ENCODE measurements at regions not wholly inside any gene's neighbourhood (a gene's known extent, or its start where the extent isn't known, plus 50 kb on each side); places are given as distances from the start of the nearest gene placed in this dataset.
"Not testable (repeated sequence)": the region's sequence is repeated elsewhere in the genome, so short reads cannot be mapped to it uniquely, and the experiment has no call there.

DNA sequence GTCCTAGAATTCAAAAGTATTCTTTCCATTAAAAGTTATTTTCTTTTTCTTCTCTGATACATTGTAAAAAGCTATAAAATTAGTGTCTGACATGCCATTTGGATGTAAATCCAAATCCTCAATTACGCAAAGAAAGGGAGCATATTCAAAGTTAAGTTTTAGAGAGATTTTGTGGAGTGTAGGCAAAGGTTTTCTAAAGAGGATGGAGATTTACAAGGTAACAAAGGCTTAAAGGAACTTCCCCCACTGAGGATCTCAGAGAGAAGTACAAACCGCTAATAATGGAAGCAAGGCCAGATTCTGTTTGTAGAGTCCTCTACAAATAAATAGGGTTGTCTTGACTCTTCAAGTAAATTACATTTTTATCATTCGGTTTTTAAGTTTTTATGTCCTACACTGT, 91.0 kb upstream of the MAPK10 start:
- no peaks in the 10 kb centered on the region for H3K27me3 ChIP-seq
- H3K27ac ChIP-seq, result no peak overlapping the region
- DNase-seq, result no peak
- H3K36me3 ChIP-seq, result no peaks in the 10 kb centered on the region
- TF ChIP-seq, protein P1, sequence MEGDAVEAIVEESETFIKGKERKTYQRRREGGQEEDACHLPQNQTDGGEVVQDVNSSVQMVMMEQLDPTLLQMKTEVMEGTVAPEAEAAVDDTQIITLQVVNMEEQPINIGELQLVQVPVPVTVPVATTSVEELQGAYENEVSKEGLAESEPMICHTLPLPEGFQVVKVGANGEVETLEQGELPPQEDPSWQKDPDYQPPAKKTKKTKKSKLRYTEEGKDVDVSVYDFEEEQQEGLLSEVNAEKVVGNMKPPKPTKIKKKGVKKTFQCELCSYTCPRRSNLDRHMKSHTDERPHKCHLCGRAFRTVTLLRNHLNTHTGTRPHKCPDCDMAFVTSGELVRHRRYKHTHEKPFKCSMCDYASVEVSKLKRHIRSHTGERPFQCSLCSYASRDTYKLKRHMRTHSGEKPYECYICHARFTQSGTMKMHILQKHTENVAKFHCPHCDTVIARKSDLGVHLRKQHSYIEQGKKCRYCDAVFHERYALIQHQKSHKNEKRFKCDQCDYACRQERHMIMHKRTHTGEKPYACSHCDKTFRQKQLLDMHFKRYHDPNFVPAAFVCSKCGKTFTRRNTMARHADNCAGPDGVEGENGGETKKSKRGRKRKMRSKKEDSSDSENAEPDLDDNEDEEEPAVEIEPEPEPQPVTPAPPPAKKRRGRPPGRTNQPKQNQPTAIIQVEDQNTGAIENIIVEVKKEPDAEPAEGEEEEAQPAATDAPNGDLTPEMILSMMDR (IDR thresholded peaks at IDR 0.05), result no peak
- TF ChIP-seq EP300 (IDR thresholded peaks at IDR 0.05), result no peak
- TF ChIP-seq POLR2A (IDR thresholded peaks at IDR 0.05), result no peak
- WGBS, 3 donors, result 82 to 83% (median 83%) methylated on average over 3 of the region's 3 CpGs
- intact Hi-C loops (cut with DNase I), result no loop called here
- H3K4me1 ChIP-seq (ENCODE audit: insufficient read depth), result peaks cover 3% of the 10 kb centered on the region
- H3K4me3 ChIP-seq, result peak overlapping the region; percentile 6
- no peaks in the 10 kb centered on the region for H3K9me3 ChIP-seq

DNA sequence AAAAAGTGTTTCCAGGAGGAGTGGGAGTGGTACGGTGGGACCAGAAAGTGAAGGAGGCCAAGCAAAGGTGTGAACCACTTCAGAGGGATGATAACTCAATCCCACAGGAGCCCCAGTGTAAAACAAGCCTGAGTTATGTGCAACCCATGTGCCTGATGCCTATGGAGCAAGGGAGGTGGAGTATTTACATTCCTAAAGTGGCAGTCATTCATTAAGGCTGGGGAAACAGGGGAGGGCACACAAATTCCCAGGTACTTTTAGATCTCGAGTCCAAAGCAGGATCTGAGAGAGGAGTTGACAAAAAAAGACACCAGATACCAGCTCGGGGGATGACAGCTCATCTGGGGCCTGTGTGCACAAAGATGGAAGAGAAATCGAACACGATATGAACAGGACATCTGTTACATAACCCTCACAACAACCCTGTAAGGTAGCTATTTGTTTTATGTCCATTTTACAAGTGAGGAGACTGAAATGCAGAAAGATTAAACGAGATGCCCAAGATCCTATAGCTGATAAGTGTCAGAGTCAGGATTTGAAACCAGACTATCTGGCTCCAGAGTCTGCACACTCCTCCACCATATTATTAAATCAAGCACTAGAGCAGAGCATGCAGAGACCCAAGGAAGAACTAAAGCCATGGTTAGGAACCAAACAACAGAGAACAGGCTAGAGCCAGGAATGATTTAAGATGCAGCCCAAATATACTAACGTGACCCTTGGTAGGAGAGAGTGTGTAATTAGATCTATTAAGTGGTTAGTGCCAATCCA, 91.9 kb upstream of the MAPK10 start:
- WGBS, 3 donors, result 44 to 51% (median 47%) methylated on average over 7 of the region's 7 CpGs
- Histone ChIP-seq H3K4me1 (ENCODE audit: insufficient read depth) (peaks cover 3% of the 10 kb centered on the region), H3K36me3 (no peaks in the 10 kb centered on the region), H3K27ac (peak overlapping the region in 1 of 2 donors; percentile 60), H3K9me3 (no peaks in the 10 kb centered on the region), H3K4me3 (peak overlapping the region; percentile 40), H3K27me3 (no peaks in the 10 kb centered on the region)
- TF ChIP-seq, protein P1 (IDR thresholded peaks at IDR 0.05), result no peak
- TF ChIP-seq POLR2A (IDR thresholded peaks at IDR 0.05), result no peak
- intact Hi-C loops (cut with DNase I), result no loop called here
- no peak for DNase-seq

DNA sequence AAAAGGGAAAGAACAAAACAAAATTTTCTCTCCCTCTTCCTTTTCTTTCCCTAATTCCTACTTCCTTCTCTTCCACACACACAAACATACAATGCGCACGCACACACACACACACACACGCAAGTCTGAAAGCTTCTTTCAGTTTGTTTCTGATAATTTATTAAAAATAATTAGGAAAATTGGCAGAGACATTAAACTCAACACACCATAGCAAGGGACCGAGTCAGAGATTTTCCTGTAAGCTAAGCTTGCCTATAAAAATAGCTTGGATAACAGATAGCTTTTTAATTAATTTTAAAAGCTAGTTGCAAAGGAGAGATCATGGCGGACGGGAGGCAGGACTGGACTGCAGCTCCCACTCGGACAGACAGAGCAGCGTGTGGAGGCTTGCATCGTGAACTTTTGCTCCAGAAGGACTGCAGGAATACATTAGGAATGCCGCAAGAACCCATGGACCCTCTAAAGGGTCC, 92.6 kb upstream of the MAPK10 start:
- Histone ChIP-seq H3K27me3 (no peaks in the 10 kb centered on the region), H3K27ac (peak overlapping the region; percentile 30 to 60), H3K4me3 (peak overlapping the region; percentile 40), H3K36me3 (no peaks in the 10 kb centered on the region), H3K4me1 (ENCODE audit: insufficient read depth) (peaks cover 3% of the 10 kb centered on the region), H3K9me3 (no peaks in the 10 kb centered on the region)
- peak in 4 of 5 donors; percentile 19 to 44 (median 36) for DNase-seq
- WGBS, 3 donors, result 47 to 53% (median 47%) methylated on average over 10 of the region's 10 CpGs
- intact Hi-C loops (cut with DNase I), result no loop called here
- TF ChIP-seq POLR2A (IDR thresholded peaks at IDR 0.05) (no peak), EP300 (IDR thresholded peaks at IDR 0.05) (no peak)
- TF ChIP-seq, protein P1 (IDR thresholded peaks at IDR 0.05), result no peak

DNA sequence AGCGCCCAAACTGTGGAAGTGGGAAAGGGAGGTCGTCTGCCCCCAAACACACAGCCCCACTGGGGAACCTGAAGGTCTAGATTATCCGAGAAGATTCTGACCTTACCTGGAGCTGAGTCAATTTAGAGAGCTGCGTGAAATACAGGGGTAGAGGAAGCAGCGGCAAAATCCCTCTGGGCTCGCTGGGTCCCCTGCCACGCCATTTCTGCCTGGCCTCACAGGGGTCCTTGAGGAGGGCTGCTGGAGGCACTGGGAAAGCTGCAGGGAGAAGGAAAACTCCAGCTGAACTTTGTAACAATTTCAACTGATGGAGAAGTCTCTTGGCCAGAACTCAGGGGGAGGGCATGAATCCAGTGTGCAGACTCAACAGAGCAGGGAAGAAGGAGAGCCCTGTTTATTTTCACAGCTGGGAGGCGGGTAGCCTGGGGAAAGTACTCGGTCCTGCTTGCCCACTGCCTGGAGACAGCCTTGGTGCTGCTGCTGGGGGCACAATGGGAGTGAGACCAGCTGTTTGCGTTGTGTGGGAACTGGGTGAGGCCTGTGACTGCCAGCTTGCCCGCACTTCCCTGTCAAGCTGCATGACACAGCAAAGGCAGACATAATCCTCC, 93.2 kb upstream of the MAPK10 start:
- Histone ChIP-seq H3K4me3 (peak overlapping the region; percentile 40), H3K27ac (peak overlapping the region; percentile 30 to 60), H3K36me3 (no peaks in the 10 kb centered on the region), H3K4me1 (ENCODE audit: insufficient read depth) (peaks cover 3% of the 10 kb centered on the region), H3K9me3 (no peaks in the 10 kb centered on the region), H3K27me3 (no peaks in the 10 kb centered on the region)
- peak; percentile 31 to 58 (median 50) for DNase-seq
- TF ChIP-seq, protein P1 (IDR thresholded peaks at IDR 0.05), result no peak
- TF ChIP-seq POLR2A (IDR thresholded peaks at IDR 0.05) (no peak), EP300 (IDR thresholded peaks at IDR 0.05) (no peak)
- intact Hi-C loops (cut with DNase I), result no loop called here
- 34 to 44% (median 35%) methylated on average over 11 of the region's 11 CpGs for WGBS, 3 donors

DNA sequence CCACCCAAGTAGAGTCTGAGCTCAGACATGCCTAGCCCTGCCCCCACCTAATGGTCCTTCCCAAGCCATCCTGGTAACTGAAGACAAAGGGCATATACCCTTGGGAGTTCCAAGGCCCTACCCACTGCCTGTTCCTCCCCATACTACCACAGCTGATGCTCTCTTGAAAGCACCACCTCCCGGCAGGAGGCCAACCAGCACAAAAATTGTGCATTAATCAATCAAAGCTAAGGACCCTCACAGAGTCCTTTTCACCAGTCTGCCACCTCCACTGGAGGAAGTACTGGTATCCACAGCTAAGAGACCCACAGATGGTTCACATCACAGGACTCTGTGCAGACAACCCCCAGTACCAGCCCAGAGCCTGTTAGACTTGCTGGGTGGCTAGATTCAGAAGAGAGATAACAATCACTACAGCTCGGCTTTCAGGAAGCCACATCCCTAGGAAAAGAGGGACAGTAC, 93.8 kb upstream of the MAPK10 start:
- H3K4me3 ChIP-seq; H3K27ac ChIP-seq; intact Hi-C loops (cut with DNase I); H3K27me3 ChIP-seq; H3K9me3 ChIP-seq; H3K36me3 ChIP-seq; H3K4me1 ChIP-seq (ENCODE audit: insufficient read depth): not testable (repeated sequence)
- DNase-seq, result peak in 2 of 5 donors; percentile 15 to 19
- 60 to 80% (median 71%) methylated on average over 2 of the region's 2 CpGs for WGBS, 3 donors
